DOHH2 (cell line): ENCODE measurements at regions not wholly inside any gene's neighbourhood (a gene's known extent, or its start where the extent isn't known, plus 50 kb on each side); places are given as distances from the start of the nearest gene placed in this dataset.

ENCODE experiments used
- H3F3A ChIP-seq: fragments of 200-600 bp; sonication (generic), shearing (Covaris generic); 2 replicates; pipeline ENCODE4 v1.6.0; 2016; ENCODE audit warnings: antibody characterized with exemption, mild to moderate bottlenecking; ENCODE audit not compliant: control insufficient read depth, insufficient read depth
- H3K27ac ChIP-seq: fragments of 200-600 bp; sonication (generic); 2 replicates; pipeline ENCODE4 v1.5.1; 2014; ENCODE audit warnings: low read depth, mild to moderate bottlenecking, low read length, moderate library complexity
- H3K27me3 ChIP-seq: fragments of 200-600 bp; sonication (generic); 2 replicates; pipeline ENCODE4 v1.6.1; 2014; ENCODE audit warnings: mild to moderate bottlenecking, low read length, mixed read lengths; ENCODE audit not compliant: control insufficient read depth
- H3K36me3 ChIP-seq: fragments of 200-600 bp; sonication (generic); 2 replicates; pipeline ENCODE4 v1.6.1; 2014; ENCODE audit warnings: mild to moderate bottlenecking, low read length, moderate library complexity, mixed read lengths; ENCODE audit not compliant: control insufficient read depth
- H3K4me1 ChIP-seq: fragments of 200-600 bp; sonication (generic); 2 replicates; pipeline ENCODE4 v1.6.1; 2014; ENCODE audit warnings: mild to moderate bottlenecking, low read length, mixed read lengths; ENCODE audit not compliant: control insufficient read depth
- H3K4me2 ChIP-seq: fragments of 200-600 bp; sonication (generic); 2 replicates; pipeline ENCODE4 v1.6.0; 2014; ENCODE audit warnings: mild to moderate bottlenecking, low read length, moderate library complexity
- H3K4me3 ChIP-seq: fragments of 200-600 bp; sonication (generic); 2 replicates; pipeline ENCODE4 v1.5.1; 2014; ENCODE audit warnings: mild to moderate bottlenecking, low read length, mixed read lengths
- H3K79me2 ChIP-seq: fragments of 200-600 bp; sonication (generic); 2 replicates; pipeline ENCODE4 v1.6.1; 2014; ENCODE audit warnings: mild to moderate bottlenecking, low read length, mixed read lengths; ENCODE audit not compliant: control insufficient read depth
- H3K9me2 ChIP-seq: fragments of 200-600 bp; sonication (generic); replicated peaks from 2 replicates; pipeline ENCODE4 v1.6.1; 2014; ENCODE audit warnings: mild to moderate bottlenecking, low read length, mixed read lengths; ENCODE audit not compliant: control insufficient read depth
- H3K9me3 ChIP-seq: fragments of 200-600 bp; sonication (generic); 2 replicates; pipeline ENCODE4 v1.6.1; 2014; ENCODE audit warnings: antibody characterized with exemption, low read length, mixed read lengths; ENCODE audit not compliant: control insufficient read depth, insufficient read depth
- H4K20me1 ChIP-seq: fragments of 200-600 bp; sonication (generic); 2 replicates; pipeline ENCODE4 v1.6.0; 2014; ENCODE audit warnings: low read depth, mild to moderate bottlenecking, antibody characterized with exemption, low read length, moderate library complexity; ENCODE audit not compliant: control insufficient read depth, insufficient read depth
- EZH2phosphoT487 ChIP-seq: fragments of 200-600 bp; sonication (generic); IDR thresholded peaks from 2 replicates; pipeline ENCODE4 v1.6.1; 2017; ENCODE audit warnings: borderline replicate concordance, mild to moderate bottlenecking, antibody characterized with exemption, low read length, moderate library complexity, mixed read lengths
- TF ChIP-seq, protein P1 (sequence below): fragments of 200-600 bp; sonication (generic); IDR thresholded peaks from one replicate; pipeline ENCODE4 v1.5.1; 2014; ENCODE audit warnings: antibody characterized with exemption, mild to moderate bottlenecking, low read depth, low read length; ENCODE audit not compliant: poor library complexity, severe bottlenecking

GRCh38 chr2:143948710-143949109 is 571.2 kb downstream of the ZEB2 start:
- Histone ChIP-seq H3K36me3 (no peaks in the 10 kb centered on the region), H3K4me1 (no peaks in the 10 kb centered on the region)

DNA sequence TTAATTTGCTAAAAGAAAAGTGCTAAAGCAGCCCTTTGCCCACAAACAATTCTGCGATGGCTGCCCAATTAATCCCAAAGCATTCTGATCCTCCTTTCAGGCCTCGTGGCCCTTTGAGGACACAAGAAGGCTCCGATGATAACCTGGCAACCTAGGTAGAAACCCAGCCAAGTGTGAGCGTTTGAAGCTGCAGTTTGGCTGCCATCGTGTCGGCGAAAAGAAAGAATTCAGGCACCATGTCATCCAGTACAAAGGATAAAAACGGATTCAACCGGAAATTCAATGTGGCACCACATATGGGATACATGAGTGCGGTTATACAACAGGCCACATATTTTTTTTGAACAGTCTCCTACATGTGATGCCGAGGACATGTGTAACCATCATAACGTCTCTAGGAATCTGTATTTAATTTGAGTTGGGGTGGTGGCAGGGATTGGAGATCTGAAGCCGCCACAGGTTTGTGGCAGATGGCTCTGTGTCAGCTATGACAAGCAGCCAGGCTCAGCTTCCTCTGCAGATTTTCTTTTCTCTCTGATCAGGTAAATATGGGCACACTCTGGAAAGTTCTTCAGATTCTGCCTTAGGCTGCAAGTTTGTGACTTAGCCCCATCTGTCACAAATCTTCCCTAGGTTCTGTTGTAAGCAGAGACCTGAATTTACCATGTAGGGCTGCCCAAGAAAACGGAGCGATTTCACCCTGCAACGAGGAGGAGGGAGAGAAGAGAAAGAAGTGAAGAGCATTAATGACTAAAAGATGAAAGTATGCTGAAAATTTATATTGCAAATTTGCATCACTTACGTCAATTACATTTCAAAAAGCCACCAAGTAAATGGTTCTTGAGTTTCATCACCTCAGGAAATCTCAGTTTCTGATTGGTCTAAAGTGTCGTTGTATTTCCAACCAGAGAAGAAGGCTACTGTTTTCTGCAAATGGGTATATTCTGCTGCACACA is 573.2 kb downstream of the ZEB2 start:
- no peaks in the 10 kb centered on the region for H3F3A ChIP-seq
- H3K36me3 ChIP-seq, result no peaks in the 10 kb centered on the region
- no peaks in the 10 kb centered on the region for H3K9me3 ChIP-seq
- H3K79me2 ChIP-seq, result no peaks in the 10 kb centered on the region
- no peaks in the 10 kb centered on the region for H3K4me1 ChIP-seq
- no peaks in the 10 kb centered on the region for H3K9me2 ChIP-seq
- H4K20me1 ChIP-seq, result no peaks in the 10 kb centered on the region
- TF ChIP-seq, protein P1, sequence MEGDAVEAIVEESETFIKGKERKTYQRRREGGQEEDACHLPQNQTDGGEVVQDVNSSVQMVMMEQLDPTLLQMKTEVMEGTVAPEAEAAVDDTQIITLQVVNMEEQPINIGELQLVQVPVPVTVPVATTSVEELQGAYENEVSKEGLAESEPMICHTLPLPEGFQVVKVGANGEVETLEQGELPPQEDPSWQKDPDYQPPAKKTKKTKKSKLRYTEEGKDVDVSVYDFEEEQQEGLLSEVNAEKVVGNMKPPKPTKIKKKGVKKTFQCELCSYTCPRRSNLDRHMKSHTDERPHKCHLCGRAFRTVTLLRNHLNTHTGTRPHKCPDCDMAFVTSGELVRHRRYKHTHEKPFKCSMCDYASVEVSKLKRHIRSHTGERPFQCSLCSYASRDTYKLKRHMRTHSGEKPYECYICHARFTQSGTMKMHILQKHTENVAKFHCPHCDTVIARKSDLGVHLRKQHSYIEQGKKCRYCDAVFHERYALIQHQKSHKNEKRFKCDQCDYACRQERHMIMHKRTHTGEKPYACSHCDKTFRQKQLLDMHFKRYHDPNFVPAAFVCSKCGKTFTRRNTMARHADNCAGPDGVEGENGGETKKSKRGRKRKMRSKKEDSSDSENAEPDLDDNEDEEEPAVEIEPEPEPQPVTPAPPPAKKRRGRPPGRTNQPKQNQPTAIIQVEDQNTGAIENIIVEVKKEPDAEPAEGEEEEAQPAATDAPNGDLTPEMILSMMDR, result no peak
- TF ChIP-seq EZH2phosphoT487, result no peak
- no peak overlapping the region for H3K27ac ChIP-seq
- no peaks in the 10 kb centered on the region for H3K27me3 ChIP-seq
- H3K4me3 ChIP-seq, result no peak overlapping the region
- H3K4me2 ChIP-seq, result no peak overlapping the region

More at GRCh38 chr2:143948710-143949109, 571.2 kb downstream of the ZEB2 start:
- Histone ChIP-seq H3K27me3 (no peaks in the 10 kb centered on the region), H4K20me1 (no peaks in the 10 kb centered on the region), H3F3A (no peaks in the 10 kb centered on the region), H3K9me3 (no peaks in the 10 kb centered on the region), H3K27ac (no peak overlapping the region), H3K4me3 (no peak overlapping the region), H3K9me2 (no peaks in the 10 kb centered on the region), H3K79me2 (no peaks in the 10 kb centered on the region), H3K4me2 (no peak overlapping the region)
- no peak for TF ChIP-seq EZH2phosphoT487
- TF ChIP-seq, protein P1, result no peak

GRCh38 chr2:143942486-143942885 is 577.4 kb downstream of the ZEB2 start:
- no peaks in the 10 kb centered on the region for H4K20me1 ChIP-seq
- no peaks in the 10 kb centered on the region for H3K9me3 ChIP-seq
- H3K9me2 ChIP-seq, result no peaks in the 10 kb centered on the region
- TF ChIP-seq, protein P1, result no peak
- TF ChIP-seq EZH2phosphoT487, result no peak
- H3K4me2 ChIP-seq, result no peak overlapping the region
- peaks cover 10% of the 10 kb centered on the region for H3K4me1 ChIP-seq
- H3K79me2 ChIP-seq, result no peaks in the 10 kb centered on the region
- H3K4me3 ChIP-seq, result no peak overlapping the region
- H3K27me3 ChIP-seq, result peaks cover 10% of the 10 kb centered on the region
- no peak overlapping the region for H3K27ac ChIP-seq
- peaks cover 4% of the 10 kb centered on the region; the same call in 1 of the 2 replicates for H3F3A ChIP-seq
- H3K36me3 ChIP-seq, result no peaks in the 10 kb centered on the region
